ENCODE measurements at regions not wholly inside any gene's neighbourhood (a gene's known extent, or its start where the extent isn't known, plus 50 kb on each side); places are given as distances from the start of the nearest gene placed in this dataset.

DNA sequence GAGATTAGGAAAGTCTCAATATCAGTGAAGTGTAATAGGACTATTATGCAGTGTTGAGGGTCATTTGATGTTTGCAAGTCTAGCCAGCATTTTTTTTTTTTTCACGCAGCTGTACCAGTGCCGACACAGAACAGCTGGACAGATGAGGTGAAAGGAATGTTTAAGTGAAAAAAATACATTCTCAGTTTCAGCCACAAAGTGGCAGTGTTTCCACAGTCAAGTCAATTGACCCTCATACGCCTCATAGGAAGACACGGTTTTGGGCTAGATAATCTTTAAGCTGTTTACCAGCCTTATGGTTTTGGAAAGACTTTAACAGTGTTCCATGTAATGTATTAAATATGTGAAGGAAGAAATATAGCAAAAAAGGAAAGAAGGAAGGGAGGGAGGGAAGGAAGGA is 349.9 kb upstream of the ANO3 start:
- no peaks in the 10 kb centered on the region for H3K4me1 ChIP-seq (ENCODE audit: control insufficient read depth, insufficient read depth, low read length, poor library complexity, severe bottlenecking)
- H3K36me3 ChIP-seq (ENCODE audit: control insufficient read depth, insufficient read depth, low read length), result no peaks in the 10 kb centered on the region
- no peak for ATAC-seq (ENCODE audit: low read depth in 2 of 2)
- H3K36me3 Mint-ChIP-seq, result no peaks in the 10 kb centered on the region
- H3K27me3 Mint-ChIP-seq, result no peaks in the 10 kb centered on the region
- no peak overlapping the region for H3K27ac Mint-ChIP-seq
- no peak overlapping the region for H3K4me3 Mint-ChIP-seq
- H3K4me3 ChIP-seq (ENCODE audit: low read depth, low read length), result no peak overlapping the region
- H3K9me3 Mint-ChIP-seq, result peaks cover 3 to 25% (median 11%) of the 10 kb centered on the region in 7 donors
- DNase-seq, result no peak
- H3K9me3 ChIP-seq (ENCODE audit: control insufficient read depth in 2 of 2, low read length in 2 of 2), result peaks cover 0 to 4% of the 10 kb centered on the region in 2 experiments
- no peak overlapping the region for H3K27ac ChIP-seq (ENCODE audit: insufficient read depth, low read length, poor library complexity, severe bottlenecking)
- H3K27me3 ChIP-seq (ENCODE audit: control insufficient read depth, insufficient read depth, low read length), result no peaks in the 10 kb centered on the region
- no peaks in the 10 kb centered on the region for H3K4me1 Mint-ChIP-seq

- Histone ChIP-seq H3K36me3 (ENCODE audit: control insufficient read depth, insufficient read depth, low read length) (no peaks in the 10 kb centered on the region), H3K4me1 (ENCODE audit: control insufficient read depth, insufficient read depth, low read length, poor library complexity, severe bottlenecking) (no peaks in the 10 kb centered on the region), H3K27ac (ENCODE audit: insufficient read depth, low read length, poor library complexity, severe bottlenecking) (no peak overlapping the region), H3K4me3 (ENCODE audit: low read depth, low read length) (no peak overlapping the region), H3K9me3 (ENCODE audit: control insufficient read depth in 2 of 2, low read length in 2 of 2) (peaks cover 0 to 4% of the 10 kb centered on the region in 2 experiments), H3K27me3 (ENCODE audit: control insufficient read depth, insufficient read depth, low read length) (no peaks in the 10 kb centered on the region)
- Mint-ChIP-seq H3K36me3 (no peaks in the 10 kb centered on the region), H3K4me1 (no peaks in the 10 kb centered on the region), H3K27ac (no peak overlapping the region), H3K4me3 (no peak overlapping the region), H3K27me3 (no peaks in the 10 kb centered on the region), H3K9me3 (peaks cover 3 to 17% (median 9%) of the 10 kb centered on the region in 7 donors)
- no peak for ATAC-seq (ENCODE audit: low read depth in 2 of 2)
- no peak for DNase-seq
These were observed 348.6 kb upstream of the ANO3 start for GRCh38 chr11:25983280-25983679.

- no peak for ATAC-seq (ENCODE audit: low read depth in 2 of 2)
- H3K4me3 ChIP-seq (ENCODE audit: low read depth, low read length), result no peak overlapping the region
- DNase-seq, result no peak
- peaks cover 0 to 4% of the 10 kb centered on the region in 2 experiments for H3K9me3 ChIP-seq (ENCODE audit: control insufficient read depth in 2 of 2, low read length in 2 of 2)
- no peak overlapping the region for H3K27ac Mint-ChIP-seq
- no peaks in the 10 kb centered on the region for H3K27me3 Mint-ChIP-seq
- H3K27ac ChIP-seq (ENCODE audit: insufficient read depth, low read length, poor library complexity, severe bottlenecking), result no peak overlapping the region
- H3K27me3 ChIP-seq (ENCODE audit: control insufficient read depth, insufficient read depth, low read length), result no peaks in the 10 kb centered on the region
- no peaks in the 10 kb centered on the region for H3K4me1 Mint-ChIP-seq
- H3K9me3 Mint-ChIP-seq, result peaks cover 0 to 16% (median 9%) of the 10 kb centered on the region in 7 donors
- no peaks in the 10 kb centered on the region for H3K36me3 Mint-ChIP-seq
- no peaks in the 10 kb centered on the region for H3K4me1 ChIP-seq (ENCODE audit: control insufficient read depth, insufficient read depth, low read length, poor library complexity, severe bottlenecking)
- no peak overlapping the region for H3K4me3 Mint-ChIP-seq
- no peaks in the 10 kb centered on the region for H3K36me3 ChIP-seq (ENCODE audit: control insufficient read depth, insufficient read depth, low read length)
These were observed 343.8 kb upstream of the ANO3 start for GRCh38 chr11:25988178-25988577.

GRCh38 chr11:25990406-25990805 is 341.5 kb upstream of the ANO3 start:
- no peaks in the 10 kb centered on the region for H3K27me3 Mint-ChIP-seq
- no peaks in the 10 kb centered on the region for H3K36me3 Mint-ChIP-seq
- ATAC-seq (ENCODE audit: low read depth in 2 of 2), result no peak
- no peak overlapping the region for H3K27ac ChIP-seq (ENCODE audit: insufficient read depth, low read length, poor library complexity, severe bottlenecking)
- no peak for DNase-seq
- H3K27ac Mint-ChIP-seq, result no peak overlapping the region
- no peaks in the 10 kb centered on the region for H3K4me1 Mint-ChIP-seq
- H3K27me3 ChIP-seq (ENCODE audit: control insufficient read depth, insufficient read depth, low read length), result no peaks in the 10 kb centered on the region
- H3K9me3 Mint-ChIP-seq, result peaks cover 2 to 14% (median 8%) of the 10 kb centered on the region in 7 donors
- no peak overlapping the region for H3K4me3 ChIP-seq (ENCODE audit: low read depth, low read length)
- H3K9me3 ChIP-seq (ENCODE audit: control insufficient read depth in 2 of 2, low read length in 2 of 2), result peaks cover 0 to 4% of the 10 kb centered on the region in 2 experiments
- H3K4me1 ChIP-seq (ENCODE audit: control insufficient read depth, insufficient read depth, low read length, poor library complexity, severe bottlenecking), result no peaks in the 10 kb centered on the region
- H3K36me3 ChIP-seq (ENCODE audit: control insufficient read depth, insufficient read depth, low read length), result no peaks in the 10 kb centered on the region
- no peak overlapping the region for H3K4me3 Mint-ChIP-seq

DNA sequence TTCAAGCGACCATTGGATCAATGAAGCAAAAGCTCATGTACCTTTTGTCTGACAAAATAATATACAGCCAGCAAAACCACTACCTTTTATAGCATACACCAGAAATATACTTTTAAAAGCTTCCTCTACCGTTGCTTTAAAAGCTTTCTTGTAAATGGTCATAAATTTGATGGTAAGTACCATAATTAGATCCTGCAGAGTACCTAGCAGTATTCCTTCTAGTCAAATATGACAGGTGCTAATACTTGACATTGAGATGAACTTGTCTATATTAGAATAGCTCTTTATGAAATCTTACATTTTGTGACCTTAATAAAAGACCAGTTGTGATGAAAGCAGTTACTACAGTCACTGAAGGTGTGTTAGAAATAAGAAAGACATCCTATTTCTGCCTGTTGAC is 340.5 kb upstream of the ANO3 start:
- no peaks in the 10 kb centered on the region for H3K36me3 Mint-ChIP-seq
- H3K27ac ChIP-seq (ENCODE audit: insufficient read depth, low read length, poor library complexity, severe bottlenecking), result no peak overlapping the region
- H3K27me3 ChIP-seq (ENCODE audit: control insufficient read depth, insufficient read depth, low read length), result no peaks in the 10 kb centered on the region
- H3K9me3 Mint-ChIP-seq, result peaks cover 2 to 14% (median 5%) of the 10 kb centered on the region in 7 donors
- no peaks in the 10 kb centered on the region for H3K36me3 ChIP-seq (ENCODE audit: control insufficient read depth, insufficient read depth, low read length)
- no peak overlapping the region for H3K4me3 ChIP-seq (ENCODE audit: low read depth, low read length)
- no peaks in the 10 kb centered on the region for H3K27me3 Mint-ChIP-seq
- ATAC-seq (ENCODE audit: low read depth in 2 of 2) (no peak), DNase-seq (no peak)
- peaks cover 0 to 3% of the 10 kb centered on the region in 2 experiments for H3K9me3 ChIP-seq (ENCODE audit: control insufficient read depth in 2 of 2, low read length in 2 of 2)
- H3K27ac Mint-ChIP-seq, result no peak overlapping the region
- H3K4me1 ChIP-seq (ENCODE audit: control insufficient read depth, insufficient read depth, low read length, poor library complexity, severe bottlenecking), result no peaks in the 10 kb centered on the region
- H3K4me3 Mint-ChIP-seq, result no peak overlapping the region
- no peaks in the 10 kb centered on the region for H3K4me1 Mint-ChIP-seq

DNA sequence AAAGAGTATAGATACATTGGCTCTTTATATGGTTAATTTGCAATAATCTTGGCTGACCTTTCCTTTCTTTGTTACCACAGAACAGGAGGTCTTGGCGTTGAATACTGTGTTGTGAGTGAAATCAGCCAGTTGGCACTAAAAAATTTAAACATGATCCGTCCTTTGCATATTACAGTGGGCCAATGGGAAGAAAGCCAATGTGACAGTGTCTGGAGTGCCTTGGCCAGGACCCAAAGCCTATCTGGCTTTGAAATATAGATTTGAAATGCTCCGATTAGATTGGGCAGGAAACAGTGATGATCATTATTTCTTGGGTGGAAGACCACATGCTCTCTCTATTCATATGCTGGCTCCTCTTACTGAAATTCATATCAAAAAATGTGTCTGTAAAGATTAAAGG is 339.6 kb upstream of the ANO3 start:
- H3K4me3 ChIP-seq (ENCODE audit: low read depth, low read length), result no peak overlapping the region
- no peaks in the 10 kb centered on the region for H3K4me1 Mint-ChIP-seq
- no peaks in the 10 kb centered on the region for H3K36me3 Mint-ChIP-seq
- H3K27ac ChIP-seq (ENCODE audit: insufficient read depth, low read length, poor library complexity, severe bottlenecking), result no peak overlapping the region
- ATAC-seq (ENCODE audit: low read depth in 2 of 2), result no peak
- no peak overlapping the region for H3K27ac Mint-ChIP-seq
- H3K27me3 ChIP-seq (ENCODE audit: control insufficient read depth, insufficient read depth, low read length), result no peaks in the 10 kb centered on the region
- H3K27me3 Mint-ChIP-seq, result no peaks in the 10 kb centered on the region
- H3K9me3 ChIP-seq (ENCODE audit: control insufficient read depth in 2 of 2, low read length in 2 of 2), result no peaks in the 10 kb centered on the region
- no peaks in the 10 kb centered on the region for H3K4me1 ChIP-seq (ENCODE audit: control insufficient read depth, insufficient read depth, low read length, poor library complexity, severe bottlenecking)
- no peaks in the 10 kb centered on the region for H3K36me3 ChIP-seq (ENCODE audit: control insufficient read depth, insufficient read depth, low read length)
- DNase-seq, result no peak
- peaks cover 2 to 14% (median 5%) of the 10 kb centered on the region in 7 donors for H3K9me3 Mint-ChIP-seq
- H3K4me3 Mint-ChIP-seq, result no peak overlapping the region

DNA sequence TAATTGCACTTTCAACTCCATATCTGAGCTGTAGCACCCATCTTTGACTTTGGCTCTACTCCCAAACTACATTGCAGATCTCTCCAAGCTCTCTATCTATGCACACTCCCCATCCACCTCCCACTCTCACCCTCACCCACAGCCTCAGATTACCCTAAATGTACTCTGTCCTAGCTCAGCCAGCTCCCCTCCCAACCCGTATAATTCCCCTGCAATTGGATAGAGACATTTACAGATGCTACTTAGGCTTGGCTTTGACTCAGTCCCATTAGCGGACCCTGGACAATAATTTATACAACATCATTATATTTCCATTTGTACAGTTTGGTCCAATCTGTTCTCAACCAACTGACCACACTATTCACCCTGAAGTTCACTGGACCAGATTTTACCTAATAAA is 338.9 kb upstream of the ANO3 start:
- Mint-ChIP-seq H3K4me3 (no peak overlapping the region), H3K27ac (no peak overlapping the region)

GRCh38 chr11:26011474-26011873 is 320.5 kb upstream of the ANO3 start:
- peaks cover 0 to 16% (median 4%) of the 10 kb centered on the region in 7 donors for H3K9me3 Mint-ChIP-seq
- H3K36me3 ChIP-seq (ENCODE audit: control insufficient read depth, insufficient read depth, low read length), result no peaks in the 10 kb centered on the region
- ATAC-seq (ENCODE audit: low read depth in 2 of 2) (no peak), DNase-seq (no peak)
- H3K27ac Mint-ChIP-seq, result no peak overlapping the region
- no peaks in the 10 kb centered on the region for H3K36me3 Mint-ChIP-seq
- no peak overlapping the region for H3K4me3 Mint-ChIP-seq
- no peaks in the 10 kb centered on the region for H3K4me1 ChIP-seq (ENCODE audit: control insufficient read depth, insufficient read depth, low read length, poor library complexity, severe bottlenecking)
- H3K27me3 Mint-ChIP-seq, result no peaks in the 10 kb centered on the region
- H3K4me1 Mint-ChIP-seq, result no peaks in the 10 kb centered on the region
- no peaks in the 10 kb centered on the region for H3K27me3 ChIP-seq (ENCODE audit: control insufficient read depth, insufficient read depth, low read length)
- H3K27ac ChIP-seq (ENCODE audit: insufficient read depth, low read length, poor library complexity, severe bottlenecking), result no peak overlapping the region
- H3K4me3 ChIP-seq (ENCODE audit: low read depth, low read length), result no peak overlapping the region
- H3K9me3 ChIP-seq (ENCODE audit: control insufficient read depth in 2 of 2, low read length in 2 of 2), result peaks cover 0 to 10% of the 10 kb centered on the region in 2 experiments

More for the DNA sequence above, 338.9 kb upstream of the ANO3 start:
- no peaks in the 10 kb centered on the region for H3K36me3 ChIP-seq (ENCODE audit: control insufficient read depth, insufficient read depth, low read length)
- no peaks in the 10 kb centered on the region for H3K4me1 ChIP-seq (ENCODE audit: control insufficient read depth, insufficient read depth, low read length, poor library complexity, severe bottlenecking)
- Mint-ChIP-seq H3K36me3 (no peaks in the 10 kb centered on the region), H3K9me3 (peaks cover 2 to 14% (median 5%) of the 10 kb centered on the region in 7 donors), H3K27me3 (no peaks in the 10 kb centered on the region), H3K4me1 (no peaks in the 10 kb centered on the region)
- H3K4me3 ChIP-seq (ENCODE audit: low read depth, low read length), result no peak overlapping the region
- ATAC-seq (ENCODE audit: low read depth in 2 of 2), result no peak
- no peak overlapping the region for H3K27ac ChIP-seq (ENCODE audit: insufficient read depth, low read length, poor library complexity, severe bottlenecking)
- no peaks in the 10 kb centered on the region for H3K27me3 ChIP-seq (ENCODE audit: control insufficient read depth, insufficient read depth, low read length)
- H3K9me3 ChIP-seq (ENCODE audit: control insufficient read depth in 2 of 2, low read length in 2 of 2), result no peaks in the 10 kb centered on the region
- no peak for DNase-seq

Data from CD4-positive, CD25-positive, alpha-beta regulatory T cell (primary cell).